Vagina (tissue), 2 donors: ENCODE measurements at regions not wholly inside any gene's neighbourhood (a gene's known extent, or its start where the extent isn't known, plus 50 kb on each side); places are given as distances from the start of the nearest gene placed in this dataset.
A peak's percentile ranks its signal among the peaks of the same experiment; 100 is the strongest.

Source experiments
- DNase-seq, 2 donors: peaks; one replicate each; pipeline ENCODE4 v3.0.0-alpha.2; 2017; ENCODE audit errors: extremely low spot score in 2 of 2
- H3K27ac ChIP-seq: fragments of 200-600 bp; sonication (generic); one replicate; pipeline ENCODE4 v1.5.1; 2019
- H3K27me3 ChIP-seq: fragments of 200-600 bp; sonication (generic); one replicate; pipeline ENCODE4 v1.5.1; 2019
- H3K36me3 ChIP-seq, 2 donors: fragments of 200-600 bp; sonication (generic); one replicate each; pipeline ENCODE4 v1.5.1; 2017 to 2019
- H3K4me1 ChIP-seq: fragments of 200-600 bp; sonication (generic); one replicate; pipeline ENCODE4 v1.5.1; 2019
- H3K4me3 ChIP-seq, 2 donors: fragments of 200-600 bp; sonication (generic); 1 replicate in 1 of 2; 2 replicates in 1 of 2; pipeline ENCODE4 v1.5.1; 2016 to 2019
- H3K9me3 ChIP-seq: fragments of 200-600 bp; sonication (generic); one replicate; pipeline ENCODE4 v1.5.1; 2019
- POLR2A ChIP-seq, 2 donors: fragments of 450-650 bp; IDR thresholded peaks; one replicate each; pipeline ENCODE4 v1.6.1; 2017; ENCODE audit warnings: antibody characterized with exemption in 2 of 2, mild to moderate bottlenecking in 2 of 2, moderate library complexity in 2 of 2
- POLR2AphosphoS5 ChIP-seq, 2 donors: sonication (generic); formaldehyde crosslinking; IDR thresholded peaks; one replicate each; pipeline ENCODE4 v1.9.0; 2017; ENCODE audit warnings: antibody characterized with exemption in 2 of 2, mild to moderate bottlenecking in 2 of 2, low read depth in 1 of 2; ENCODE audit not compliant: insufficient read depth in 1 of 2
- intact Hi-C: fragments of 100-400 bp; cut with DNase I; formaldehyde crosslinking; loops from one replicate; pipeline ENCODE4 v1.15.1; 2023
- TF ChIP-seq, protein P1 (sequence below), 3 experiments: fragments of 450-650 bp in 2 of 3; fragments of 200-600 bp in 1 of 3; sonication (generic) in 1 of 3; IDR thresholded peaks; one replicate each; pipeline ENCODE4 v1.5.1; 2017 to 2019; ENCODE audit warnings: antibody characterized with exemption in 3 of 3, mild to moderate bottlenecking in 2 of 3, moderate library complexity in 2 of 3

DNA sequence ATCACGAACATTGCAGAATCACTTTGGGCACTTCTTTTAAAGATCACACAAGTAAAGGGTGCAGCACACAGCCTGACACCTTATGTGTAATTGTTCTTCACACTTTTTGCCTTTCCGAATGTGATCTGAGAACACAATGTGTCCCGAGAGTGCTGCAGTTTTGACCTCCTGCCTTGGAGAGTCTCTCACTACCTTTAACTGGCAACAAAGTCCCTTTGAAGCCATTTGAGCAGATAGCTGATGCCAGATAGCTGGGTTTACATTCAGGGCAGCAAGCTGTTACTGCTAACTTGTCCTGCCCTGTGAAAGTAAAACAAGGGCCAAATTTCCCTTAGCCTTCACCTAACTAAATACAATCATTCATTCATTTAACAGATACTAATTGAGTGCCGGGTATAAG lies 411.0 kb upstream of the DYNLRB2 start:
- no peaks in the 10 kb centered on the region for H3K9me3 ChIP-seq
- no peaks in the 10 kb centered on the region for H3K27me3 ChIP-seq
- no peak overlapping the region for H3K4me3 ChIP-seq
- H3K4me1 ChIP-seq = peaks cover 13% of the 10 kb centered on the region
- H3K36me3 ChIP-seq = no peaks in the 10 kb centered on the region
- no peak for DNase-seq
- no peak overlapping the region for H3K27ac ChIP-seq
- TF ChIP-seq POLR2A (IDR thresholded peaks at IDR 0.05) (no peak), POLR2AphosphoS5 (IDR thresholded peaks at IDR 0.05; ENCODE audit: insufficient read depth in 1 of 2, low read depth in 1 of 2) (no peak)
- intact Hi-C loops = no loop called here

DNA sequence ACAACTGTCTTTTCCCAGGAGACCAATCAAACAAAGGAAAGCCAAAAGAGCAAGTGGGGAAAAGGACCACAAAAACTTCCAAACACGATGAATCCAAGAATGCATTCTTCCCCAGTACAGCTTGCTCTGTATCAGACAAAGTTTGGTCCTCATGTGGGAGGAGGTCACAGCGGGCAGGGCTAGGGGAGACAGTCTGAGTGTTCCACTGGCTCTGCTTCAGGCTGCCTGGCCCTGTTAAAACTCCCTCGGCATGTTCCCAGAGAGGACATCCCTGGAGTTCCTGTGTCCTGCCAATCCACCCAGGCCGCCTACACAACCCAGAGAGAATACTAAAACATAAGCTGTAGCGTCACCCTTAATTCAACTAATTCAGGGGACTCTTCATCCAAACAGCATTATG lies 415.1 kb upstream of the DYNLRB2 start:
- Histone ChIP-seq H3K4me3 (no peak overlapping the region), H3K27ac (no peak overlapping the region), H3K4me1 (peaks cover 40% of the 10 kb centered on the region), H3K36me3 (no peaks in the 10 kb centered on the region), H3K9me3 (no peaks in the 10 kb centered on the region), H3K27me3 (no peaks in the 10 kb centered on the region)
- no peak for DNase-seq
- intact Hi-C loops = no loop called here
- TF ChIP-seq, protein P1, sequence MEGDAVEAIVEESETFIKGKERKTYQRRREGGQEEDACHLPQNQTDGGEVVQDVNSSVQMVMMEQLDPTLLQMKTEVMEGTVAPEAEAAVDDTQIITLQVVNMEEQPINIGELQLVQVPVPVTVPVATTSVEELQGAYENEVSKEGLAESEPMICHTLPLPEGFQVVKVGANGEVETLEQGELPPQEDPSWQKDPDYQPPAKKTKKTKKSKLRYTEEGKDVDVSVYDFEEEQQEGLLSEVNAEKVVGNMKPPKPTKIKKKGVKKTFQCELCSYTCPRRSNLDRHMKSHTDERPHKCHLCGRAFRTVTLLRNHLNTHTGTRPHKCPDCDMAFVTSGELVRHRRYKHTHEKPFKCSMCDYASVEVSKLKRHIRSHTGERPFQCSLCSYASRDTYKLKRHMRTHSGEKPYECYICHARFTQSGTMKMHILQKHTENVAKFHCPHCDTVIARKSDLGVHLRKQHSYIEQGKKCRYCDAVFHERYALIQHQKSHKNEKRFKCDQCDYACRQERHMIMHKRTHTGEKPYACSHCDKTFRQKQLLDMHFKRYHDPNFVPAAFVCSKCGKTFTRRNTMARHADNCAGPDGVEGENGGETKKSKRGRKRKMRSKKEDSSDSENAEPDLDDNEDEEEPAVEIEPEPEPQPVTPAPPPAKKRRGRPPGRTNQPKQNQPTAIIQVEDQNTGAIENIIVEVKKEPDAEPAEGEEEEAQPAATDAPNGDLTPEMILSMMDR (IDR thresholded peaks at IDR 0.05) = no peak
- TF ChIP-seq POLR2AphosphoS5 (IDR thresholded peaks at IDR 0.05; ENCODE audit: insufficient read depth in 1 of 2, low read depth in 1 of 2) = peak in 1 of 2 donors; percentile 13

DNA sequence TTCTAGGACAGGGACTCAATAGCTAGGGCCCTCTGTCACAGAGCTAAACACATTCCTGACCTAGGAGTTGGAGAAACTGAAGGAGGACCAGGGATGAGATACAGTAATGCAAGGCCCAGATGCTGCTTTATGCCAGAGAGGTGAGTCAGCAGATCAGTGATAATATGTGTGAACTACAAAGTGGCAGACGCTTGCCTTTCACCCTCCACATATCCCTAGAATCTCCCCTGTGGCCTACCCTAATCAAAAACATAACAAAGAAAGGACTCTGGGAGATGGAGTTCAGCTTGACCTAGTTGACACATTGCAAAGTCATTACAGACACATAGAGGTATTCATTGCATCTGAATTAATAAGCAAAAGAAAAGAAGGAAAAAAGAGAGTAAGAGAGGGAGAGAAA lies 417.6 kb upstream of the DYNLRB2 start:
- Histone ChIP-seq H3K27ac (no peak overlapping the region), H3K36me3 (no peaks in the 10 kb centered on the region), H3K4me3 (no peak overlapping the region), H3K9me3 (no peaks in the 10 kb centered on the region), H3K27me3 (no peaks in the 10 kb centered on the region), H3K4me1 (peaks cover 43% of the 10 kb centered on the region)
- intact Hi-C loops = no loop called here
- TF ChIP-seq POLR2A (IDR thresholded peaks at IDR 0.05) (no peak), POLR2AphosphoS5 (IDR thresholded peaks at IDR 0.05; ENCODE audit: insufficient read depth in 1 of 2, low read depth in 1 of 2) (no peak)
- TF ChIP-seq, protein P1 (IDR thresholded peaks at IDR 0.05) = no peak
- DNase-seq = no peak

DNA sequence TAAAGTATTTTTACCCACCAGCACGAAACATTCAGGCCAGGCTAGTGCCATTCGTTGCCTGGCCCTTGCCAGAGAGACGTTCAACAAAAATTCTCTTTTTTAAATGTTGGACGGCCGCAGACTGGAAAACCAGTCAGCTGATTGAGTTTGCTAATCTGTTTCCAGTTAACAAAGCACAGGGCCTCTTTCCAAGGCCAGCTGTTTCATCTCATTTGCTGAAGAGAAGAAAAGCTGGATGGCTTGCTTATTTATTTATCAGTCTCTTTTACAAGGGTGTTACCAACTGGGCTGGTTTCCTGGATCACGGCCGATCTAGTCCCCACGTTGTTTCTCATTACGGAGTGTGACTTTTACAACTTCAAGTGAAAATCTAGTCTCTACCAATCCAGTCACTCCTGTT lies 418.7 kb upstream of the DYNLRB2 start:
- no peak overlapping the region for H3K4me3 ChIP-seq
- H3K36me3 ChIP-seq = no peaks in the 10 kb centered on the region
- no peaks in the 10 kb centered on the region for H3K27me3 ChIP-seq
- TF ChIP-seq POLR2AphosphoS5 (IDR thresholded peaks at IDR 0.05; ENCODE audit: insufficient read depth in 1 of 2, low read depth in 1 of 2) = peak in 1 of 2 donors; percentile 29
- TF ChIP-seq, protein P1 (IDR thresholded peaks at IDR 0.05) = no peak
- intact Hi-C loops = no loop called here
- no peak overlapping the region for H3K27ac ChIP-seq
- peaks cover 50% of the 10 kb centered on the region for H3K4me1 ChIP-seq
- no peaks in the 10 kb centered on the region for H3K9me3 ChIP-seq
- DNase-seq = no peak

DNA sequence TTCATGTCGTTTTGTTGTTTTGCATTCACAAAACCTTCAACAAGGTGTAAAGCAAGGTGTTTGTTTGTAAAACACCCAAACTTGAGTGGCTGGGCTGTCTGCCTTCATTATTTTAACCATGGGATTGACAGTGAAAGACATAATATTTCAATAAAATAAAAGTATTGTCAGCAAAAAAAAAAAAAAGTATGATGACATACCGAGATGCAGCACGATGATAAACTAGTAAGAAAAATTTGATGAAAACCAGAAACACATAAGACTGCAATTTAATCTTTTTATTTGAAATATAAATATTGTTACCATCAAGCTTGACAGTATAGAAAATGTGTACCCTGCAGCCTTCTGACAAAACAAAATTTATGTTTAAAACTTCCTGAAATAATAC lies 419.3 kb upstream of the DYNLRB2 start:
- Histone ChIP-seq H3K27ac (no peak overlapping the region), H3K4me3 (no peak overlapping the region), H3K4me1 (peaks cover 50% of the 10 kb centered on the region), H3K36me3 (no peaks in the 10 kb centered on the region), H3K9me3 (no peaks in the 10 kb centered on the region), H3K27me3 (no peaks in the 10 kb centered on the region)
- TF ChIP-seq POLR2A (IDR thresholded peaks at IDR 0.05) (no peak), POLR2AphosphoS5 (IDR thresholded peaks at IDR 0.05; ENCODE audit: insufficient read depth in 1 of 2, low read depth in 1 of 2) (no peak)
- TF ChIP-seq, protein P1 (IDR thresholded peaks at IDR 0.05) = no peak
- DNase-seq = no peak
- intact Hi-C loops = no loop called here
